ENCODE measurements at regions not wholly inside any gene's neighbourhood (a gene's known extent, or its start where the extent isn't known, plus 50 kb on each side); places are given as distances from the start of the nearest gene placed in this dataset.

- CTCF ChIA-PET = interaction anchor here (0.6 kb wide), 1 partner anchor 9 kb away, joined by 3 read pairs; no protein-coding TSS in a partner anchor
- ATAC-seq (ENCODE audit: poor library complexity) (no peak), DNase-seq (no peak)
- Mint-ChIP-seq H3K36me3 (ENCODE audit: low read depth) (no peaks in the 10 kb centered on the region), H3K4me3 (no peak overlapping the region), H3K9me3 (no peaks in the 10 kb centered on the region), H3K27me3 (no peaks in the 10 kb centered on the region), H3K4me1 (ENCODE audit: low read depth) (peaks cover 53% of the 10 kb centered on the region), H3K27ac (no peak overlapping the region)
- TF ChIP-seq, protein P1, sequence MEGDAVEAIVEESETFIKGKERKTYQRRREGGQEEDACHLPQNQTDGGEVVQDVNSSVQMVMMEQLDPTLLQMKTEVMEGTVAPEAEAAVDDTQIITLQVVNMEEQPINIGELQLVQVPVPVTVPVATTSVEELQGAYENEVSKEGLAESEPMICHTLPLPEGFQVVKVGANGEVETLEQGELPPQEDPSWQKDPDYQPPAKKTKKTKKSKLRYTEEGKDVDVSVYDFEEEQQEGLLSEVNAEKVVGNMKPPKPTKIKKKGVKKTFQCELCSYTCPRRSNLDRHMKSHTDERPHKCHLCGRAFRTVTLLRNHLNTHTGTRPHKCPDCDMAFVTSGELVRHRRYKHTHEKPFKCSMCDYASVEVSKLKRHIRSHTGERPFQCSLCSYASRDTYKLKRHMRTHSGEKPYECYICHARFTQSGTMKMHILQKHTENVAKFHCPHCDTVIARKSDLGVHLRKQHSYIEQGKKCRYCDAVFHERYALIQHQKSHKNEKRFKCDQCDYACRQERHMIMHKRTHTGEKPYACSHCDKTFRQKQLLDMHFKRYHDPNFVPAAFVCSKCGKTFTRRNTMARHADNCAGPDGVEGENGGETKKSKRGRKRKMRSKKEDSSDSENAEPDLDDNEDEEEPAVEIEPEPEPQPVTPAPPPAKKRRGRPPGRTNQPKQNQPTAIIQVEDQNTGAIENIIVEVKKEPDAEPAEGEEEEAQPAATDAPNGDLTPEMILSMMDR (IDR thresholded peaks at IDR 0.05) = no peak
- no peak overlapping the region for H3K27ac ChIP-seq (ENCODE audit: low read depth in 1 of 2, low read length in 2 of 2)
- POLR2A ChIA-PET = no interaction called here
- no peak overlapping the region for H3K4me3 ChIP-seq (ENCODE audit: low read length)
- intact Hi-C loops (cut with DNase I, micrococcal nuclease) = no loop called here
- no peaks in the 10 kb centered on the region for H3K27me3 ChIP-seq (ENCODE audit: control insufficient read depth in 1 of 2, insufficient read depth in 2 of 2, low read length in 2 of 2)
- peaks cover 8% of the 10 kb centered on the region for H3K36me3 ChIP-seq (ENCODE audit: insufficient read depth, low read length)
- H3K9me3 ChIP-seq (ENCODE audit: control insufficient read depth in 1 of 2, insufficient read depth in 1 of 2, low read length in 2 of 2) = no peaks in the 10 kb centered on the region
- H3K4me1 ChIP-seq (ENCODE audit: insufficient read depth, low read length) = peaks cover 12% of the 10 kb centered on the region
These were observed 62.2 kb downstream of the NCOR2 start for GRCh38 chr12:124505001-124505818.

DNA sequence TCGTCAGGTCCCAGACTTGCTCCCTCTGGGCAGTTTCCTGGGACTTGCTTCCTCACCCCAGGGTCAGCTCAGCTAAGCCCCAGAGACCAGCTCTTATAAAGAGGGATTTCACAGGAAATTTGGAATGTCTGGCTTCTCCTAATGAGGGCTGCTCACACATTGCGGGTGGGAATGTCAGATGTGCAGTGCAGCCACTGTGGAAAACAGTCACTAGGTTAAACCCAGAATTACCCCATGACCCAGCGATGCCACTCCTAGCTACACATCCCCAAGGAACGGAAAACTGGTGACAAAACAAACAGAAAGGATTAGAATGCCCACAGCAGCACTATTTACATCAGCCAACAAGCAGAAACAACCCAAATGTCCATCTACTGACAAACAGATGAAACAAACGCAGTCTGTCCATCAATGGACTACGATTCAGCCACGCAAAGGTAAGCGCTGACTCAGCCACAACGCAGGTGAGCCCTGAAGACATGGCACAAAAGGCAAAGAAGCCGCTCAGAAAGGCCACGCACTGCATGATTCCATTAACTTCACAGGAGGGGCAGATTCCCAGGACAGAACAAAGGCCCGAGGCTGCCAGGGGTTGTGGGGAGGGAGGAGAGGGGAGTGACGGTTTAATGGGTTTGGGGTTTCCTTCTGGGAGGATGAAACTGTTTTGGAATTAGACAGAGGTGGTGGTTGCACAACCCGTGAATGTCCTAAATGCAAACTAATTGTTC, 63.0 kb downstream of the NCOR2 start:
- intact Hi-C loops (cut with DNase I, micrococcal nuclease) = no loop called here
- Mint-ChIP-seq H3K4me1 (ENCODE audit: low read depth) (peaks cover 57% of the 10 kb centered on the region), H3K27me3 (no peaks in the 10 kb centered on the region), H3K36me3 (ENCODE audit: low read depth) (no peaks in the 10 kb centered on the region), H3K27ac (no peak overlapping the region), H3K4me3 (no peak overlapping the region), H3K9me3 (no peaks in the 10 kb centered on the region)
- Histone ChIP-seq H3K4me1 (ENCODE audit: insufficient read depth, low read length) (peaks cover 14% of the 10 kb centered on the region), H3K36me3 (ENCODE audit: insufficient read depth, low read length) (peaks cover 8% of the 10 kb centered on the region), H3K4me3 (ENCODE audit: low read length) (no peak overlapping the region), H3K27me3 (ENCODE audit: control insufficient read depth in 1 of 2, insufficient read depth in 2 of 2, low read length in 2 of 2) (no peaks in the 10 kb centered on the region), H3K27ac (ENCODE audit: low read depth in 1 of 2, low read length in 2 of 2) (no peak overlapping the region), H3K9me3 (ENCODE audit: control insufficient read depth in 1 of 2, insufficient read depth in 1 of 2, low read length in 2 of 2) (no peaks in the 10 kb centered on the region)
- DNase-seq (no peak), ATAC-seq (ENCODE audit: poor library complexity) (no peak)
- POLR2A ChIA-PET = no interaction called here
- CTCF ChIA-PET = interaction anchor here (0.6 kb wide), 1 partner anchor 10 kb away, joined by 3 read pairs; no protein-coding TSS in a partner anchor
- TF ChIP-seq, protein P1 (IDR thresholded peaks at IDR 0.05) = no peak

- no peaks in the 10 kb centered on the region for H3K9me3 ChIP-seq (ENCODE audit: control insufficient read depth in 1 of 2, insufficient read depth in 1 of 2, low read length in 2 of 2)
- no peak for ATAC-seq (ENCODE audit: poor library complexity)
- no peaks in the 10 kb centered on the region for H3K27me3 Mint-ChIP-seq
- DNase-seq = no peak
- H3K27me3 ChIP-seq (ENCODE audit: control insufficient read depth in 1 of 2, insufficient read depth in 2 of 2, low read length in 2 of 2) = no peaks in the 10 kb centered on the region
- intact Hi-C loops (cut with DNase I, micrococcal nuclease) = no loop called here
- H3K27ac ChIP-seq (ENCODE audit: low read depth in 1 of 2, low read length in 2 of 2) = no peak overlapping the region
- ChIA-PET CTCF (no interaction called here), POLR2A (no interaction called here)
- H3K27ac Mint-ChIP-seq = no peak overlapping the region
- H3K4me1 Mint-ChIP-seq (ENCODE audit: low read depth) = peaks cover 58% of the 10 kb centered on the region
- peaks cover 22% of the 10 kb centered on the region for H3K4me1 ChIP-seq (ENCODE audit: insufficient read depth, low read length)
- H3K36me3 Mint-ChIP-seq (ENCODE audit: low read depth) = no peaks in the 10 kb centered on the region
- H3K36me3 ChIP-seq (ENCODE audit: insufficient read depth, low read length) = peaks cover 8% of the 10 kb centered on the region
- H3K4me3 ChIP-seq (ENCODE audit: low read length) = no peak overlapping the region
- no peaks in the 10 kb centered on the region for H3K9me3 Mint-ChIP-seq
- TF ChIP-seq, protein P1 (IDR thresholded peaks at IDR 0.05) = no peak
- H3K4me3 Mint-ChIP-seq = no peak overlapping the region
These were observed 64.1 kb downstream of the NCOR2 start for GRCh38 chr12:124503305-124503704.

Measured in CD4-positive, alpha-beta T cell (primary cell).